NCI-H2196 treated with DMSO at 0.1 percent for 48 hours (cell line): ENCODE measurements at regions not wholly inside any gene's neighbourhood (a gene's known extent, or its start where the extent isn't known, plus 50 kb on each side); places are given as distances from the start of the nearest gene placed in this dataset.
"Not testable (repeated sequence)": the region's sequence is repeated elsewhere in the genome, so short reads cannot be mapped to it uniquely, and the experiment has no call there.

Experiments used
- DNase-seq: peaks from one replicate; lab custom pipeline; 2025; ENCODE audit not compliant: unreplicated experiment; lab: John Stamatoyannopoulos, UW

GRCh38 chr14:30214461-30215090, 286.9 kb upstream of the PRKD1 start:
- DNase-seq, result peak; percentile 47

DNA sequence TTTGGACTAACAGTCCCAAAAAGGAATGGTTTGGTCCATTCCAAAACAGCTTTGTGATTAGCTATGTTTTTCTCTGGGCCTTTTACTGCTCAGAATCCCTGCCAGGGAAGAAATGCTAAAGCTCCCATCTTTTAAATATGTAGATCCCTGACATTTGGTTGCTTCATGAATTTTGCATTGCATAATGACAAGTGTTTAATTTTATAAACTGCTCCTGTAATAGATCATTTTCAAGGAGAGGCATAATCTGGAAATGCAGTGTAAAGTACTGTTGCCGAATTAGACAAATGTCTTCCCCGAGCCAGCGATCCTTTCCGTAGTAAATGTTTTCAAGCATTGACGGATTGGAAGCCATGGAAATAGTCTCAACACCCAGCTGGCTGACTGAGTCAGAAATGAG, 291.3 kb upstream of the PRKD1 start:
- no peak for DNase-seq

- no peak for DNase-seq
Measured at GRCh38 chr14:30221546-30221945, 293.9 kb upstream of the PRKD1 start.

GRCh38 chr14:30223385-30223785, 295.7 kb upstream of the PRKD1 start:
- DNase-seq, result peak; percentile 92

DNA sequence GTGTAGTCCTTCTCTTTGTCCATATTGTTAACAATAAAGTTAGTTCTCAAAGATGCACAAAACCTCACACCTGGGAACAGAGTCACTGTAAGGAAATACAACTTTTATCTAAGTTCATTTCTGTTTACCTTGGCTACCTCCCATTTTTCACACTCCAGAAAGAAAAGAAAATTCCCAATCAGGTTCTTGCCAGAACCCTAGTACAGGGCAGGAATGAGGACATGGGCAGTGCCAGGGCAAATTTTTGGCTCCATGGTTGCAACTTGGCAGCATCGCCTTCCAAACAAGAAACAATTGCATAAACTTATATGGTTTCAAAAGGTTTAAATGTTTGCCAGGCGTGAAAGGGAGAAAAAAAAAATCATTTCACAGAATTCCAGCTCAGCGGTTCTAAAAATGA, 296.3 kb upstream of the PRKD1 start:
- DNase-seq, result peak; percentile 35

DNA sequence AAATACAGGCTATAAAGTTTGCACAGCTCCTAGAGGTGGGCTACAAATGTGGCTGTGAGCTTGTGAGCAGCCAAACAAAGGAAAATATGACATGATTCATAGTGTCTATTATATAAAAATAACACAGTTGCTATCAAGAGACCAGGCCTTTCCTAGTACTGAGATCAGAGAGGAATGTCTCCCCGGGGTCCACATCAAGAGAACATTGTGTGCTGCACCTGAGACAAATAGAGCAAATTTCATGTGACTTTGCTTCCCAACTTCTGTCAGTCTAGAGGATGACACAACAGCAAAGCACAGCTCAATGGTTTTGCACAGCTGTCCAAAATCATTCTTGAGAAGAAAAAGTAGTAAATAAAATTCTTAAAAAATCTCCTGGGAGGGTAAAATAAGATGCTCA, 297.5 kb upstream of the PRKD1 start:
- DNase-seq, result no peak

DNA sequence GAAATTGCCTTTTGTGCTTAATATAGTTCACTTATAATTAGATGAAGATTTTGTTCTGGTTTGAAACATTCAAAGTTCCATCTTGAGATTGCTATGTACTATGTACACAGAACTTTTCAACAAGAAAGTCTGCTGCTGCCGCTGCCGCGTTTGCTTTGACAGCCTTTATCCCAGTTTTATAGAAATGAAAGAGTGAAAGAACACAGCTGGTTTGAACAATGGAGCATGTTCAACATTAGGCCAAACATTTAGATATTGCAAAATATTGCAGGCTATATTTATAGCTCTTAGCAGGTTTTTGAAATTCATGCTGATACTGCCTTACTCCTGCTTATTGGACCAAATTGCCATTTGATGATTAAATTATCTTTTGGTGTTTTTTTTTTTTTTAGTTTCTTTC, 299.8 kb upstream of the PRKD1 start:
- no peak for DNase-seq

DNA sequence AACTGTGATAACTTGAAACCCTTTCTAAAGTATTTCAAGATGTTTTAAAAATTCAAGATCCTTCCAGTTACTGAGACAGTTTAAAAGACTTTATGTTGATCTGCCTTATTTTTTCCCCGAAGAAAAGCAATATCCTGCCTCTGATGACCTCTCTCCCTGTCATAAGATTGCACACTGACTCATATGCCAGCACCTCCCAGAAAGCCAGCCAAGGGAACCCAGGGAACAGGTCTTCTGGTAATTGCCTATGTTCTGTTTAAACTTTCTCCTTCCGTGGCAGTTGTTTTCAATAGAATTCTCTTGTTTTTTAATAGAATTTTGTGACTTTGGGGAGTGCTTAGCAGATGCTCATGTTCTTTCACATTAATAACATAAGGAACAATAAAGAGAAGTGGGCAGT, 300.2 kb upstream of the PRKD1 start:
- DNase-seq, result no peak

DNA sequence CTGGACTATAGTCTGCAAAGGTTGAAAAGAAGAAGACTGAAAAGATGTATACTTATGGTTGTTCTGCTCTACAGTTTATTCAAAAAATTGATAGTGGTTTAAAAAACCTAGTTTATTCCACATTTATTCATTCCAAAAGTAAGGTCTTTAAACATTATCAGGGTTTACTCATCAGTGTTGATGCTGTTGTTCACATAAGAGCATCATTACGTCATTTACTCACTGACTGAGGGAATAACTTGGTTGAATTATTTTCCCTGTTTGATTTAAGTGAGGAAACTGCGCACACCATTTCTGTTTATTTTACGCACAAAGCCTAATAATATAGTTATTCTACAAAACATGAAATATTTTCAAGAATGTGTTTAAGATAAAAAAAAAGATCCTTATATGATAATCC, 303.1 kb upstream of the PRKD1 start:
- no peak for DNase-seq

- no peak for DNase-seq
Measured at GRCh38 chr14:30234966-30235365, 307.3 kb upstream of the PRKD1 start.

DNA sequence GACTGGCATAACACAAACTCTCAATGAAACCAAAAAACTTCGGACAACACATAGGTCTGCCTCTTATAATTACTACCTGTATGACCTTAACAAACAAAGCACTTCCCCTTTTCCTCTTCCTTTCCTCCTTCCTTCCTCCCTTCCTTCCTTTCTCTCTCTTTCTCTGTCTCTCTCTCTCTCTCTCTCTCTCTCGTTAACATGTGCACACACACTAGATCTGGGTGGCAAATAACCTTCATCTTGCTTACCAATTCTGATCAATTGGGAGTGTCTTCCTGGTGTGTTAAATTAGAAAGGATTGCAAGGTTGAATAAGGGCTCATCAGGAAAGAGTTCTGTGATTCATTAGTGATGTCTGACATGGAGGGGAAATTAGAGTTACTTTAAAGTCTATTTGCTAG, 307.8 kb upstream of the PRKD1 start:
- no peak for DNase-seq

- DNase-seq, result no peak
Measured at GRCh38 chr14:30238936-30239335, 311.3 kb upstream of the PRKD1 start.

GRCh38 chr14:30240018-30240417, 312.4 kb upstream of the PRKD1 start:
- DNase-seq, result no peak

DNA sequence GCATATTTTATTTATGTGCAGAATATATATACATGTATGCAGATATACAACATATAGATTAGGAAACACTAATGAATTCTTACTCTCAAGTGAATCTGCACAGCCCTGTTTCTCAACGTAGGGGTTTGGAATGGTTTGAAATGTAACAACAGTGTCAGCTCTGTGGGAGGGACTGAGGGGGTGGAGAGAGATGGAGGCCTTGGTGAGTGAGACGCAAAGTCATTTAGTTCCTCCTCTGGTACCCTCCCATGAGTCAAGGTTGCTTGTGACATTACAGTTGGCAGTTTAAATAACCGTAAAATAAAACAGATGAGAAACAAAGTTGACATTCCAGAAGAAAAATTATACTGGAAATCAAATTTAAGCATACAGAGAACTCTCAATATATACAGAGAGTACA, 313.0 kb upstream of the PRKD1 start:
- DNase-seq, result no peak

DNA sequence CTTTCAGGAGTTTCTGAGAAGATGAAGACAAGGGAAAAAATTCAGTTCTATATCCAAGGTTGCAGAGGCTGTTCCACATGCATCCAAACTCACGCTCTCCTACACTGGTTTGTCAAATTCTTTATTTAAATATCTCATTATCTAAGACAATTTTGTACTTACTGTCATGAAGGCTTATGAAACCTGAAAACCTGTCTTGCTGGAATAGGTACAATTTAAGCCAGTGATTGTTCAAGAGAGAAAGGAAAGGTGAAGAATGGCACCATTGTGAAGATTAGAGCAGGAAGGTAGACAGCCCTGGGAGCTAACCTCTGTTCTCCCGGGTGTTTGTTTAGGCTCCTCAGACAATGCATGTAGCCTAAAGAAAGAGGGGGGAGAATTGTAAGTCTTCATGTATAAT, 315.1 kb upstream of the PRKD1 start:
- DNase-seq, result no peak

- no peak for DNase-seq
Measured at GRCh38 chr14:30243207-30243606, 315.6 kb upstream of the PRKD1 start.

DNA sequence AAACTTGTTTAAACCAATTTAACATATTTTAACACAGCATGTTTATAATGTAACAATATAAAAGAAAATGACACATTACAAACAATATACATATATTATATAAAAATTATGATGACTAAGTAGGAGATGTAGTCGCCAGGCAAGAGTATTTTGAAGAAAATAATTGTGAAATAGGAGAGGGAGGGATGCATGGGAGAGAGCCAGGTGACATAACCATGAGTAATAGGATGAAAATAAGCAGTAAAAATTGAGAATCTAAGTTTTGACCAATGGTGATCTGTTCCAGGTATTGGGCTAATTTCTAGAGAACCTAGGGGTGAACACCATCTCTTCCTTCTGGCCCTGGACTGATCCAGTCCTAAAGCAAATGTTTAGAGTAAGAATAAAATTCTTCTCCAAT, 315.2 kb upstream of the G2E3 start:
- DNase-seq, result no peak

GRCh38 chr14:30244348-30244747, 314.6 kb upstream of the G2E3 start:
- DNase-seq, result not testable (repeated sequence)

- DNase-seq, result no peak
Measured at GRCh38 chr14:30251017-30251416, 307.9 kb upstream of the G2E3 start.

GRCh38 chr14:30251557-30252100, 307.3 kb upstream of the G2E3 start:
- DNase-seq, result no peak

- no peak for DNase-seq
Measured at GRCh38 chr14:30252151-30252550, 306.8 kb upstream of the G2E3 start.

DNA sequence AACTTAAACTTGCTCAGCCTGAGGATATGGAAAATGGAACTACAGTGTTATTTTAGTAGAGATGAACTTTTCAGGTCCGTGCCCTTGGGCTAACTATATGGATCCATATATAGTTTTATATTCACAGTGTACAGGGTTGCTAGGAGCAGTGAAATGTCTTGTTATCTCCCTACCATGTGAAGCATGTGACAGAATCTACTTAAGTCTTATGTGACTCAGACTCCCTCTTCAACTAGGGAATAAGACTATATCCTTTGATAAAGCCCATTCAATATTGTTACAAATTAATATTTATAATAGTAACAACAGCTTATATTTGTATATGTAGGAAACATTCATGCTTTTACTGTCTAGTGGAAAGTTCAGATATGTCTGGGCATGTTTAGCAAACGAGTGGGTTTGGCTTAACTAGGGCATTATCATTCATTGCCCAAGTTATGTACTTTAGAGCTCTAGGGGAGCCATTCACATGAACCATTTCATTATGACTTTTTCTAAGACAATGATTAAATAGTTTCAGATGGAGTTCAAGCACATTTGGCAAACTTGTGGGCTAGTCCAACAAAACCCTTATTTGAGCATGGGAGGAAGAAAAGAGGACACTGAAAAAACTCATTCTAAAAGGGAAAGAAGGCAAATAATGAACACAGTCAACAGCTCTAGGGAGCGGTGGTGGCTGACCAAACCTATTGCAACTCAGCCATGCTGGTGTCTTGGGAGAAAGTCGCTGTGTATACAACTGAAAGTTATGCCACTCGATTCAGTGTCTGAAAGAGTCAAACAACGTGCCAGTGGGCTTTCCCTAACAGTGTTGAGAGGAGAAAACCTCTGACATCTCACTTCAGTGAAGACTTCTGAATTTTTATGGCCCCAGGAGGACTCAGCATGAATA, 305.9 kb upstream of the G2E3 start:
- DNase-seq, result no peak
